RWPE2 (cell line): ENCODE measurements at regions not wholly inside any gene's neighbourhood (a gene's known extent, or its start where the extent isn't known, plus 50 kb on each side); places are given as distances from the start of the nearest gene placed in this dataset.

Experiments used
- ATAC-seq: fragments of 200-7000 bp; cut with Tn5 transposase; 3 replicates; pipeline ENCODE4 v1.9.1; 2021; ENCODE audit warnings: low read depth
- DNase-seq: peaks from one replicate; pipeline ENCODE4 v3.0.0-alpha.2; 2020; ENCODE audit warnings: low spot score
- H3K27ac ChIP-seq: fragments of 450-650 bp; 2 replicates; pipeline ENCODE4 v1.5.1; 2017; ENCODE audit warnings: mild to moderate bottlenecking; ENCODE audit not compliant: poor library complexity, severe bottlenecking
- H3K27me3 ChIP-seq: fragments of 250-450 bp; sonication (Bioruptor Pico); 2 replicates; pipeline ENCODE4 v1.5.1; 2021; ENCODE audit warnings: mild to moderate bottlenecking, moderate library complexity; ENCODE audit not compliant: insufficient read depth, poor library complexity, severe bottlenecking
- H3K36me3 ChIP-seq: fragments of 250-450 bp; sonication (Bioruptor Pico); 2 replicates; pipeline ENCODE4 v1.5.1; 2020; ENCODE audit warnings: low read depth, mild to moderate bottlenecking, moderate library complexity
- H3K4me1 ChIP-seq: fragments of 250-450 bp; sonication (Bioruptor Pico); 2 replicates; pipeline ENCODE4 v1.5.1; 2021; ENCODE audit warnings: mild to moderate bottlenecking, moderate library complexity; ENCODE audit not compliant: insufficient read depth, poor library complexity, severe bottlenecking
- H3K4me3 ChIP-seq: fragments of 250-450 bp; sonication (Bioruptor Pico); 2 replicates; pipeline ENCODE4 v1.5.1; 2021; ENCODE audit warnings: mild to moderate bottlenecking, moderate library complexity; ENCODE audit not compliant: severe bottlenecking
- H3K9me3 ChIP-seq: fragments of 250-450 bp; sonication (Bioruptor Pico); 2 replicates; pipeline ENCODE4 v1.5.1; 2021; ENCODE audit warnings: mild to moderate bottlenecking, moderate library complexity; ENCODE audit not compliant: severe bottlenecking
- TF ChIP-seq, protein P1 (sequence below): fragments of 450-650 bp; IDR thresholded peaks from one replicate; pipeline ENCODE4 v1.5.1; 2017; ENCODE audit warnings: mild to moderate bottlenecking, moderate library complexity; ENCODE audit not compliant: poor library complexity, severe bottlenecking

DNA sequence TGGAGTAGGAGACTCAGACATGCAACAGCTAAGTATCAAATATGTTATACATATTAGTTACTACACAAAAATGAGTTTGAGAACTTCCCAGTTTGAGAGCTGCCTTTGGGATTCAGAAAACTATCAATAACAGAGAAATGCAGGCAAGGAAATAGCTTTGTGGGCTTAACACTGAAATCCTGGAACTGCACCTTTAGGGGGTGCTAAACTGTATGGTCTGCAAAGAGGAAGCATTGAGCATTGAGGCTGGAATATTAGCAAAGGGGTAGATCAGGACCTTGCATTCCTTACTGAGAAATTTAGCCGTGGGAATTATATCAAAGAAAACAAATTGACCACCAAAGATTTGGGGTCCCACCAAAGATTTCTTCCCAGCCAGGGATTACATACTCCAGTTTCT lies 580.0 kb downstream of the ZNF385D start:
- Histone ChIP-seq H3K36me3 (no peaks in the 10 kb centered on the region), H3K4me3 (no peak overlapping the region), H3K9me3 (no peaks in the 10 kb centered on the region), H3K27me3 (no peaks in the 10 kb centered on the region), H3K27ac (no peak overlapping the region), H3K4me1 (no peaks in the 10 kb centered on the region)
- ATAC-seq (no peak), DNase-seq (no peak)
- TF ChIP-seq, protein P1, sequence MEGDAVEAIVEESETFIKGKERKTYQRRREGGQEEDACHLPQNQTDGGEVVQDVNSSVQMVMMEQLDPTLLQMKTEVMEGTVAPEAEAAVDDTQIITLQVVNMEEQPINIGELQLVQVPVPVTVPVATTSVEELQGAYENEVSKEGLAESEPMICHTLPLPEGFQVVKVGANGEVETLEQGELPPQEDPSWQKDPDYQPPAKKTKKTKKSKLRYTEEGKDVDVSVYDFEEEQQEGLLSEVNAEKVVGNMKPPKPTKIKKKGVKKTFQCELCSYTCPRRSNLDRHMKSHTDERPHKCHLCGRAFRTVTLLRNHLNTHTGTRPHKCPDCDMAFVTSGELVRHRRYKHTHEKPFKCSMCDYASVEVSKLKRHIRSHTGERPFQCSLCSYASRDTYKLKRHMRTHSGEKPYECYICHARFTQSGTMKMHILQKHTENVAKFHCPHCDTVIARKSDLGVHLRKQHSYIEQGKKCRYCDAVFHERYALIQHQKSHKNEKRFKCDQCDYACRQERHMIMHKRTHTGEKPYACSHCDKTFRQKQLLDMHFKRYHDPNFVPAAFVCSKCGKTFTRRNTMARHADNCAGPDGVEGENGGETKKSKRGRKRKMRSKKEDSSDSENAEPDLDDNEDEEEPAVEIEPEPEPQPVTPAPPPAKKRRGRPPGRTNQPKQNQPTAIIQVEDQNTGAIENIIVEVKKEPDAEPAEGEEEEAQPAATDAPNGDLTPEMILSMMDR = peak; percentile 43

DNA sequence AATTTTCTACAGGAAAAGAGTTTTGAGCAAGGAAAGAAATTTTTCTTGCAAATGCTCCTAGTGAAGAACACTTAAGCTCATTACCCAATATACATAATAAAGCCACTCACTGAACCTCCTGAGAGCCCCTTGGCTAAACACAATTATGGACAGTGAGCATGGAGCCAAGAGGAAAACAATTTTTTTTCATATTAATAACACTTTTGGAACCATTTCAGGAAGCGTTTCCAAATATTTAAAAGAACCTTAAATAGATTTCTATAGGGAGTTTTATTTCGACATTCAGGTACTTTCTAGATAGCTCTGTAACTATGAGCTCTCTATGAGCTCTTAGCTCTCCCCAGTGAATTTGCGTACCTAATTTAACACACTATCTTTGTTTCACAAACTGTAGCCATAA lies 581.1 kb downstream of the ZNF385D start:
- no peaks in the 10 kb centered on the region for H3K9me3 ChIP-seq
- no peaks in the 10 kb centered on the region for H3K4me1 ChIP-seq
- no peak overlapping the region for H3K27ac ChIP-seq
- H3K27me3 ChIP-seq = no peaks in the 10 kb centered on the region
- DNase-seq (no peak), ATAC-seq (no peak)
- H3K4me3 ChIP-seq = no peak overlapping the region
- TF ChIP-seq, protein P1 = no peak
- no peaks in the 10 kb centered on the region for H3K36me3 ChIP-seq

DNA sequence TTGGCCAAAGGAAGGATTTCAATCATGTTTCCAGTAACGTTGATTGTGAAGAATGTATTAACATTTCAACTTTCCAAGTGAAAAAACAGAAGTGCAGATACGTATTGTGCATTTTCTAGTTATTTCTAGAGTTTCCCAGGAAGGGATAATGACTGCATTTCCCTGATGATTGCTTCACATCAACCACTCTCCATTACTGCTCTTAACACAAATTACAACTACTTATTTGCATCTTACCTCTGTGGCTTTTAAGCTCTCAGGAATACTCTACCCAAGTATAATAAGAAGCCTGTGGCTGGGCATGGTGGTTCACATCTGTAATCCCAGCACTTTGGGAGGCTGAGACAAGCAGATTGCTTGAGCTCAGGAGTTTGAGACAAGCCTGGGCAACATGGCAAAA lies 582.5 kb downstream of the ZNF385D start:
- Histone ChIP-seq H3K4me1 (no peaks in the 10 kb centered on the region), H3K27ac (no peak overlapping the region), H3K9me3 (no peaks in the 10 kb centered on the region), H3K4me3 (no peak overlapping the region), H3K36me3 (no peaks in the 10 kb centered on the region), H3K27me3 (no peaks in the 10 kb centered on the region)
- TF ChIP-seq, protein P1 = no peak
- no peak for DNase-seq
- no peak for ATAC-seq

DNA sequence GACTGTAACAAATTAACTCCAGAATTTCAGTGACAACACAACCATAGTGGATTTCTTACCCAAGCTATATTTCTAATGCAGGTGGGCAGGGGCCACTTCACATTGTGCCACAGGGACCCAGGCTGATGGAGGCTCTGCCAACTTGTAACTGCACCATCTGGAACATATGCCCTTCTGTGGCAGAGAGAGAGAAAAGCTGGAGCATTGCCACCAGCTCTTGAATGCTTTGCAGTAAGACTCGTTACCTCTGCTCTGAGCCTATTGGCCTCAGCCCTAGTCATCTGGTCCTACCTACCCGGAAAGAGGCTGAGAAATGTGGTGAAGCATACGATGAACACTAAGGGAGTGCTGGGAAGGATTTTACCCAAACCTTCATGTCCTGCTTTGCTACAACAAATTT lies 587.1 kb downstream of the ZNF385D start:
- no peaks in the 10 kb centered on the region for H3K9me3 ChIP-seq
- no peak overlapping the region for H3K27ac ChIP-seq
- H3K4me3 ChIP-seq = no peak overlapping the region
- no peak for ATAC-seq
- DNase-seq = no peak
- TF ChIP-seq, protein P1 = no peak
- H3K27me3 ChIP-seq = no peaks in the 10 kb centered on the region
- H3K4me1 ChIP-seq = no peaks in the 10 kb centered on the region
- H3K36me3 ChIP-seq = no peaks in the 10 kb centered on the region

DNA sequence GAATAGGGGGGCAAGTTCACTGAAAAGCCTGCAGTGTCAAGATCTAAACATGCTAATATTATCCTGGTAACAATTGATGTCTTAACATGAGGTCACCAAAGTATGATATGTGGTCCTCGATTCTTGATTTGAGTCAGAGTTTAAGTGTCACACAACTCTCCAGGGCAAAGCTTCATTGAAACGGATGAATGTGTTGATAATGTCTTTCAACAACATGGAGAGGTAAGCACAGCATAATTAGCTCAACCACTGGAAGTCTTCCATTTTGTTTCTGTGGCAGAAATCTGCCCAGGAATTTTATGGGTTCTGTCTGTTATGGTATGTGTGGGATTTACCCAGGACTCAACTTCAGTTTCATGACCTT lies 591.5 kb downstream of the ZNF385D start:
- H3K9me3 ChIP-seq = no peaks in the 10 kb centered on the region
- TF ChIP-seq, protein P1 = no peak
- ATAC-seq (no peak), DNase-seq (no peak)
- H3K27ac ChIP-seq = no peak overlapping the region
- H3K4me3 ChIP-seq = no peak overlapping the region
- no peaks in the 10 kb centered on the region for H3K36me3 ChIP-seq
- H3K27me3 ChIP-seq = no peaks in the 10 kb centered on the region
- no peaks in the 10 kb centered on the region for H3K4me1 ChIP-seq
